AG09319 (cell line): ENCODE measurements at regions not wholly inside any gene's neighbourhood (a gene's known extent, or its start where the extent isn't known, plus 50 kb on each side); places are given as distances from the start of the nearest gene placed in this dataset.

Experiments used
- DNase-seq: peaks from one replicate; pipeline ENCODE4 v3.0.0-alpha.2; 2010; ENCODE audit warnings: low read depth; ENCODE audit errors: extremely low read depth
- TF ChIP-seq, protein P1 (sequence below): IDR thresholded peaks from 2 replicates; pipeline ENCODE4 v1.5.1; 2011; ENCODE audit warnings: low read depth, mild to moderate bottlenecking, inconsistent platforms, low read length, moderate library complexity

DNA sequence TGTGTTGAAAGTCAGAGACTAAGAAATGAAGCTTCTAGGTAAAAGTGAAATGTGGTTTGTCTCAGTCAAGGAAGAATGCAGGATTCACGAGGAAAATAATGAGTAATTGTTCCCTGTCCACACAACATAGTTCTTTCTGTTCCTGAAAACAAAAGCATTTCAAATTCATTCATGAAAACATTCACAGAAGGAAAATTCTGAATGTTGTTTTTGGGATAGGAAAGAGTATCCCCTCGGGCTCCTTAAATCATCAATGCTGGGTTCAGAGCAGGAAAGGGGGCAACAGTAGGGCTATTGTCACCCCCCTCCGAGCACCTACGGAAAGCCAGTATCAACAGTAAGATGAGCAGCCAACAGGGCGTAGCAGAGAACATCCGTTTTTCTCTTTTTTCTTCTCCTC lies 769.9 kb upstream of the ADAMTS16 start:
- TF ChIP-seq, protein P1, sequence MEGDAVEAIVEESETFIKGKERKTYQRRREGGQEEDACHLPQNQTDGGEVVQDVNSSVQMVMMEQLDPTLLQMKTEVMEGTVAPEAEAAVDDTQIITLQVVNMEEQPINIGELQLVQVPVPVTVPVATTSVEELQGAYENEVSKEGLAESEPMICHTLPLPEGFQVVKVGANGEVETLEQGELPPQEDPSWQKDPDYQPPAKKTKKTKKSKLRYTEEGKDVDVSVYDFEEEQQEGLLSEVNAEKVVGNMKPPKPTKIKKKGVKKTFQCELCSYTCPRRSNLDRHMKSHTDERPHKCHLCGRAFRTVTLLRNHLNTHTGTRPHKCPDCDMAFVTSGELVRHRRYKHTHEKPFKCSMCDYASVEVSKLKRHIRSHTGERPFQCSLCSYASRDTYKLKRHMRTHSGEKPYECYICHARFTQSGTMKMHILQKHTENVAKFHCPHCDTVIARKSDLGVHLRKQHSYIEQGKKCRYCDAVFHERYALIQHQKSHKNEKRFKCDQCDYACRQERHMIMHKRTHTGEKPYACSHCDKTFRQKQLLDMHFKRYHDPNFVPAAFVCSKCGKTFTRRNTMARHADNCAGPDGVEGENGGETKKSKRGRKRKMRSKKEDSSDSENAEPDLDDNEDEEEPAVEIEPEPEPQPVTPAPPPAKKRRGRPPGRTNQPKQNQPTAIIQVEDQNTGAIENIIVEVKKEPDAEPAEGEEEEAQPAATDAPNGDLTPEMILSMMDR: no peak
- no peak for DNase-seq

DNA sequence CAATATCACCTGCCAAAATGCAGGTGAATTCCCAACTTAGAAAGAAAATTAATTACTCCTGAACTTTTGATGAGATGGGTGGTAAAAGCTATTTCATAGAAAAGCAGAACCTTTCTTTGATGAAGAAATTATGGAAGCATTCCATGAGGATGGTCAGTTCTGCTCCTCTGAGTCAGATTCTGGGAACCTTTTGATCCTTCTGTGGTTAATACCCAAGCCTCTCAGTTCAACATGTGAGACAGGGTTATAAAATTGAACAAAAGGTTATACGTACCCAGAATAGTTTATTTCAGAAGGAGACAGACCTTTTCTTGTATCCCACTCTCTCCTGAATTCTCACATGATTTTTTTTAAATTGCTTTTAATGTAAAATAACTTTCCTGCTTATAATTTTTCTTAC lies 767.6 kb upstream of the ADAMTS16 start:
- TF ChIP-seq, protein P1: no peak

DNA sequence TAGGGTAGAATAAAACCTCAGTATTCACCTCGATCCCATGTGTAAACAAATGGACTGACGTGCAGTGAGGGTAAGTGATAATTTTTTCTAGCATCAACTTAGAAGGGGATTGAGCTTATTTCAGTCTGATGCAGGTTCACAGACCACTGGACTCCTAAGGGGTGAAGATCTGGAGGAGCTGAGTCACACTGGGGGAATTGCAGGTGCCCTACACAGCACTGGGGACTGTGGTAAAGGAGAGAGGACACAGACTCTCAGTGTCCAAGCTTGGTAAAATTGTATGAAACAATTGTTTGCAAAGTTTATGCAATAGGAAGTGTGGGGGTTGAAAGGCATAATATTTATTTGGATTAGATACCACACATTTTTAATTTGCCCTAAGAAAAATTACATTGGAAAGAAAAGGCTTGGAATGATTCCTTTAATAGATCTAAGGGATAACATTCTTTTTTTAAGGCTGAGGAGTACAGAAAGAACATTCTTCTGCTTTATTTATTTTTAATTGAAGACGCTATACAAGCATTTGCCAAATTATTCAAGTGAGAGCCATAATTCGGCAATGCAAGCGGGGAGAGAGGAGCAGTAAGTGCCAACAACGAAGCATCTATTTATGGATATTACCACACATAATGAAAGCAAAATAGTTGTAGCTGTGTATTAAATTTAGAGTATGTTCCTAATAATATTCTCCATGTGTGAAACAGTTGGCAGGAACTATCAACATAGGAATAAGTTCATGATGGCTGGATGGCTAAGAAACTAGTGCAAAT lies 766.9 kb upstream of the ADAMTS16 start:
- TF ChIP-seq, protein P1: no peak
- no peak for DNase-seq

More for the DNA sequence above, 767.6 kb upstream of the ADAMTS16 start:
- DNase-seq: no peak

DNA sequence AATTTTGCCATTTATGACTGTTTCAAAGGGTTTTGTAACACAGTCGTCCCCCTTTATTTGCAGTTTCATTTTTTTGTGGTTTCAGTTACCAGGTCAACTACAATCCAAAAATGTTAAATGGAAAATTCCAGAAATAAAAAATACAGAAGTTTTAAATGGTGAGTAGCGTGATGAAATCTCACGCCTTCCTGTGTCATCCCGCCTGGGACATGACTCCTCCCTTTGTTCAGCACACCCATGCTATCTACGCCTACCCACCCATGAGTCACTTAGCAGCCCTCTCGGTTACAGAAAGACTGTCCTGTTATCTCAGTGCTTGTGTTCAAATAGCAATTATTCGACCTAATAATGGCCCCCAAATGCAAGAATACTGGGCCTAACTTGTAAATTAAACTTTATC lies 765.3 kb upstream of the ADAMTS16 start:
- TF ChIP-seq, protein P1: no peak
- DNase-seq: no peak

DNA sequence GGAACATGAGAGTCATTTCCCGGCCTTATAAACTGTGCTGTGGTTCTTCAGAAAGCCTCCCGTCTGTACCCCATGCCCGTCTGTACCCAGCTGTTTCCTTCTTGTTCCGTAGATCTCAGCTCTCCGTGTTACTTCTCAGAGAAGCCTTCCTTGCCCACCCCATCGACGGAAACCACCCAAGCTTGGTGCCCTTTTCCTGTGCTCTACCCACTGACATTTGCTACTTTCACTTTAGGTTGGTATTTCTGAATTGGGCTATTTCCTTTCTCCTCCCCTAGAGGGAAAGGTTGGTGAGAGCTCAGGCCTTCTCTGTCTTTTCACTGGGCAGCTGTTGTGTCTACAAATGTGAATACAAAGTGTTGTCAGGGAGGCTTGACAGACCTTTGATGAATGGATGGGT lies 764.5 kb upstream of the ADAMTS16 start:
- DNase-seq: no peak
- TF ChIP-seq, protein P1: no peak

DNA sequence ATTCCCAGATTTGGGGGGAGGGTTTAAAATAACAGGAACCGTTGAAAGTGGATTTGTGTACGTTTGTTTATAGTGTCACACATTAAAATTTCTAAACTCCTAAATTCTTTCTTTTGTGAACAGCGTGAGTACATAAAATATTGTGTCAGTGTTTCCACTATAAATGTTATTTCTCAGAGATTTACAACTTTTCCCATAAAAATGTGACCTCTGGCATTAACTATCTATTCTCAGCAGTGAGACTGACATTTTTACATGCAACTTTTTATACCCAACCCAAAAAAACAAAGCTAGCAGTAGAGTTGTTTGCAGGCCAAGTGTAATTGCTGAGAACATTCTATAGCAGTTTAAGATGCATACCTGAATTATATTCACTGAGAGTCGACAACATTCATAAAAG lies 757.0 kb upstream of the ADAMTS16 start:
- TF ChIP-seq, protein P1: no peak

DNA sequence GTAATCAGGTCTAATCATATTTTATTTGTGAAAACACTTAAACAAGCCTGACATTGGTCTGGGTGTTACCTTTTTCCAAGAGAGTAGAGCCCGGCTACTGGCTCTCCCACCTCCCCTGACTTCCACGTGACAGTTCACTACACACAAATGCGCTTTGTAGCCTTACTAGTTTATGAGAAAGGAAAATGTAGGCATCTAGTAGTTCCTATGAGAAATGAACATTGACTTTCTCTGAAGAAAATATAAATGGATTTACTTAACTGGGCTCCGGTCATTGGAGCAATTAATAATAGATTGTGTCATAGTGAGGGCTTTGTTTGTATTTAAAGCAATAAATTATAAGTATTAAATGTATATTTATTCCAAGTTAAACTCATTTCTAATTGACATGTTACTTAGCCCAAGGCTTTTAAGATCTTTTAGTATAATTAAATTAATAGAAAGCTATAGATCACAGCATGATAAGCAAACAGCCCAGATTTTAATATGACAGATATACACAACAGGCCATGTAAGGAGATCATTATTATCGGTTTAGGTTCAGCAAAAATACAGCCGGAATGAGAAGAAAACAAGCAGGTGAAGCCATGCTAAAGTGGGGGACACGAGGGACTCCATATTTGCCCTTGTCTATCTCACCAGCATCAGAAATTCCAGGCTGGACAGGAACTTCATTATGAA lies 756.5 kb upstream of the ADAMTS16 start:
- DNase-seq: no peak
- TF ChIP-seq, protein P1: no peak

More for the DNA sequence above, 757.0 kb upstream of the ADAMTS16 start:
- DNase-seq: no peak
